GM12865 (cell line): ENCODE measurements at regions not wholly inside any gene's neighbourhood (a gene's known extent, or its start where the extent isn't known, plus 50 kb on each side); places are given as distances from the start of the nearest gene placed in this dataset.

Experiments used
- DNase-seq: peaks from one replicate; pipeline ENCODE4 v3.0.0; 2010; ENCODE audit warnings: low read depth
- H3K4me3 ChIP-seq: 2 replicates; pipeline ENCODE4 v1.5.1; 2011; ENCODE audit warnings: mild to moderate bottlenecking, low read depth, low read length, control low read depth
- CTCF ChIP-seq: IDR thresholded peaks from 2 replicates; pipeline ENCODE4 v1.5.1; 2011; ENCODE audit warnings: low read length, control low read depth, low read depth, inconsistent platforms; ENCODE audit not compliant: insufficient read depth; ENCODE audit errors: missing control alignments

- TF ChIP-seq CTCF: no peak
- H3K4me3 ChIP-seq: no peak overlapping the region
- DNase-seq: no peak
These were observed 458.3 kb downstream of the MMUT start for GRCh38 chr6:49004801-49005200.

GRCh38 chr6:49003348-49003747 is 459.7 kb downstream of the MMUT start:
- no peak for DNase-seq
- H3K4me3 ChIP-seq: no peak overlapping the region
- no peak for TF ChIP-seq CTCF

GRCh38 chr6:49001856-49002541 is 461.1 kb downstream of the MMUT start:
- no peak overlapping the region for H3K4me3 ChIP-seq
- DNase-seq: no peak

GRCh38 chr6:48998574-48998973 is 464.5 kb downstream of the MMUT start:
- no peak for DNase-seq
- TF ChIP-seq CTCF: no peak
- H3K4me3 ChIP-seq: no peak overlapping the region

More at GRCh38 chr6:49001856-49002541, 461.1 kb downstream of the MMUT start:
- TF ChIP-seq CTCF: no peak

GRCh38 chr6:48996461-48997119 is 466.5 kb downstream of the MMUT start:
- no peak for TF ChIP-seq CTCF
- no peak overlapping the region for H3K4me3 ChIP-seq
- peak; percentile 56 for DNase-seq

- no peak for TF ChIP-seq CTCF
- H3K4me3 ChIP-seq: no peak overlapping the region
- DNase-seq: peak; percentile 28
These were observed 468.2 kb downstream of the MMUT start for GRCh38 chr6:48994811-48995210.
